ENCODE measurements at regions not wholly inside any gene's neighbourhood (a gene's known extent, or its start where the extent isn't known, plus 50 kb on each side); places are given as distances from the start of the nearest gene placed in this dataset.
"Not testable (repeated sequence)": the region's sequence is repeated elsewhere in the genome, so short reads cannot be mapped to it uniquely, and the experiment has no call there.

- Histone ChIP-seq H3K9ac (no peak overlapping the region), H2AFZ (no peak overlapping the region), H3K9me2 (ENCODE audit: insufficient read depth) (no peaks in the 10 kb centered on the region), H3K4me3 (no peak overlapping the region), H3K4me1 (ENCODE audit: insufficient read depth) (peaks cover 11% of the 10 kb centered on the region; the same call in 1 of the 2 replicates), H3F3A (ENCODE audit: insufficient read depth) (no peaks in the 10 kb centered on the region), H3K9me3 (ENCODE audit: low read depth) (no peaks in the 10 kb centered on the region), H3K4me2 (ENCODE audit: unreplicated experiment) (no peak overlapping the region), H3K27ac (no peak overlapping the region), H3K36me3 (ENCODE audit: low read depth) (no peaks in the 10 kb centered on the region), H3K79me2 (ENCODE audit: insufficient read depth) (no peaks in the 10 kb centered on the region), H4K20me1 (ENCODE audit: insufficient read depth) (no peaks in the 10 kb centered on the region), H3K27me3 (replicated peaks; ENCODE audit: insufficient read depth) (no peaks in the 10 kb centered on the region)
- in situ Hi-C loops (cut with MboI): no loop called here
- WGBS, 2 experiments (ENCODE audit: low coverage in 1 of 2, low lambda C conversion rate in 2 of 2, missing lambda C conversion rate in 2 of 2): 92 to 95% methylated on average over 1 of the region's 1 CpG
- DNase-seq: no peak
- TF ChIP-seq EZH2phosphoT487 (IDR thresholded peaks at IDR 0.05; ENCODE audit: insufficient read depth, low read depth): no peak
- TF ChIP-seq EZH2 (IDR thresholded peaks at IDR 0.05; ENCODE audit: insufficient read depth, poor library complexity, severe bottlenecking): no peak
These were observed 186.8 kb downstream of the ETV1 start for GRCh38 chr7:13802651-13803050.

- H3K27me3 ChIP-seq (replicated peaks; ENCODE audit: insufficient read depth): no peaks in the 10 kb centered on the region
- H3K9me2 ChIP-seq (ENCODE audit: insufficient read depth): no peaks in the 10 kb centered on the region
These were observed 186.3 kb downstream of the ETV1 start for GRCh38 chr7:13803134-13803533.

GRCh38 chr7:13806089-13806867, 183.2 kb downstream of the ETV1 start:
- H3K79me2 ChIP-seq (ENCODE audit: insufficient read depth); H3K36me3 ChIP-seq (ENCODE audit: low read depth); H3K4me1 ChIP-seq (ENCODE audit: insufficient read depth); H3K27me3 ChIP-seq (replicated peaks; ENCODE audit: insufficient read depth); DNase-seq; H4K20me1 ChIP-seq (ENCODE audit: insufficient read depth); H3K4me2 ChIP-seq (ENCODE audit: unreplicated experiment); H3K27ac ChIP-seq; H3F3A ChIP-seq (ENCODE audit: insufficient read depth); H3K4me3 ChIP-seq; H3K9me3 ChIP-seq (ENCODE audit: low read depth); H3K9me2 ChIP-seq (ENCODE audit: insufficient read depth); H3K9ac ChIP-seq; H2AFZ ChIP-seq; in situ Hi-C loops (cut with MboI): not testable (repeated sequence)
- 79 to 83% methylated on average over 25 to 33 of the region's 33 CpGs for WGBS, 2 experiments (ENCODE audit: low coverage in 1 of 2, low lambda C conversion rate in 2 of 2, missing lambda C conversion rate in 2 of 2)

More at GRCh38 chr7:13803134-13803533, 186.3 kb downstream of the ETV1 start:
- Histone ChIP-seq H3K9ac (no peak overlapping the region), H4K20me1 (ENCODE audit: insufficient read depth) (no peaks in the 10 kb centered on the region), H3F3A (ENCODE audit: insufficient read depth) (no peaks in the 10 kb centered on the region), H3K27ac (no peak overlapping the region), H2AFZ (no peak overlapping the region), H3K4me2 (ENCODE audit: unreplicated experiment) (no peak overlapping the region), H3K36me3 (ENCODE audit: low read depth) (no peaks in the 10 kb centered on the region), H3K4me1 (ENCODE audit: insufficient read depth) (peaks cover 11% of the 10 kb centered on the region; the same call in 1 of the 2 replicates), H3K79me2 (ENCODE audit: insufficient read depth) (no peaks in the 10 kb centered on the region), H3K4me3 (no peak overlapping the region), H3K9me3 (ENCODE audit: low read depth) (no peaks in the 10 kb centered on the region)
- TF ChIP-seq EZH2phosphoT487 (IDR thresholded peaks at IDR 0.05; ENCODE audit: insufficient read depth, low read depth): no peak
- no peak for TF ChIP-seq EZH2 (IDR thresholded peaks at IDR 0.05; ENCODE audit: insufficient read depth, poor library complexity, severe bottlenecking)
- DNase-seq: no peak
- WGBS, 2 experiments (ENCODE audit: low coverage in 1 of 2, low lambda C conversion rate in 2 of 2, missing lambda C conversion rate in 2 of 2): 70 to 75% methylated on average over 8 of the region's 8 CpGs
- in situ Hi-C loops (cut with MboI): no loop called here

- H3K4me2 ChIP-seq (ENCODE audit: unreplicated experiment); H3K9me3 ChIP-seq (ENCODE audit: low read depth); H3K27ac ChIP-seq; H3K9me2 ChIP-seq (ENCODE audit: insufficient read depth); H3K4me1 ChIP-seq (ENCODE audit: insufficient read depth); H2AFZ ChIP-seq; H3K4me3 ChIP-seq; DNase-seq; in situ Hi-C loops (cut with MboI); H3K9ac ChIP-seq; H3K79me2 ChIP-seq (ENCODE audit: insufficient read depth); H3K27me3 ChIP-seq (replicated peaks; ENCODE audit: insufficient read depth); H3K36me3 ChIP-seq (ENCODE audit: low read depth); H4K20me1 ChIP-seq (ENCODE audit: insufficient read depth): not testable (repeated sequence)
- H3F3A ChIP-seq (ENCODE audit: insufficient read depth): peaks cover 16% of the 10 kb centered on the region
These were observed 172.2 kb downstream of the ETV1 start for GRCh38 chr7:13817230-13817629.

Data from GM23248 (cell line).